Cardiac fibroblast (primary cell): ENCODE measurements at regions not wholly inside any gene's neighbourhood (a gene's known extent, or its start where the extent isn't known, plus 50 kb on each side); places are given as distances from the start of the nearest gene placed in this dataset.

Source experiments
- DNase-seq, 2 donors: peaks; one replicate each; pipeline versions ENCODE4 v3.0.0 to v3.0.0-alpha.2; 2010; ENCODE audit warnings: low read depth in 2 of 2
- H3K4me3 ChIP-seq, 2 donors: replicated peaks in 1 of 2; 1 replicate in 1 of 2; 2 replicates in 1 of 2; pipeline ENCODE4 v1.5.1; 2011; ENCODE audit warnings: low read depth in 2 of 2, low read length in 2 of 2, mild to moderate bottlenecking in 2 of 2, moderate library complexity in 1 of 2
- CTCF ChIP-seq: IDR thresholded peaks from one replicate; pipeline ENCODE4 v1.5.1; 2011; ENCODE audit warnings: low read depth, mild to moderate bottlenecking, low read length, inconsistent platforms

- no peak overlapping the region for H3K4me3 ChIP-seq
- DNase-seq, result no peak
- no peak for TF ChIP-seq CTCF
These were observed 130.8 kb upstream of the LARP1 start for GRCh38 chr5:154624341-154624740.

- no peak for DNase-seq
- no peak for TF ChIP-seq CTCF
- no peak overlapping the region for H3K4me3 ChIP-seq
These were observed 134.8 kb upstream of the LARP1 start for GRCh38 chr5:154620411-154620810.

GRCh38 chr5:154618696-154619095, 136.5 kb upstream of the LARP1 start:
- H3K4me3 ChIP-seq, result no peak overlapping the region
- DNase-seq, result no peak
- TF ChIP-seq CTCF, result no peak

- TF ChIP-seq CTCF, result no peak
- no peak for DNase-seq
- no peak overlapping the region for H3K4me3 ChIP-seq
These were observed 136.6 kb upstream of the HAND1 start for GRCh38 chr5:154614595-154614994.

- no peak for DNase-seq
- H3K4me3 ChIP-seq, result no peak overlapping the region
- TF ChIP-seq CTCF, result no peak
These were observed 136.1 kb upstream of the HAND1 start for GRCh38 chr5:154614125-154614524.

- TF ChIP-seq CTCF, result no peak
- no peak overlapping the region for H3K4me3 ChIP-seq
- no peak for DNase-seq
These were observed 134.6 kb upstream of the HAND1 start for GRCh38 chr5:154612666-154613065.

GRCh38 chr5:154611341-154611767, 133.3 kb upstream of the HAND1 start:
- TF ChIP-seq CTCF, result no peak
- peak; percentile 12 to 19 for DNase-seq
- peak overlapping the region; percentile 26 to 28 for H3K4me3 ChIP-seq
